ENCODE measurements at regions not wholly inside any gene's neighbourhood (a gene's known extent, or its start where the extent isn't known, plus 50 kb on each side); places are given as distances from the start of the nearest gene placed in this dataset.

DNA sequence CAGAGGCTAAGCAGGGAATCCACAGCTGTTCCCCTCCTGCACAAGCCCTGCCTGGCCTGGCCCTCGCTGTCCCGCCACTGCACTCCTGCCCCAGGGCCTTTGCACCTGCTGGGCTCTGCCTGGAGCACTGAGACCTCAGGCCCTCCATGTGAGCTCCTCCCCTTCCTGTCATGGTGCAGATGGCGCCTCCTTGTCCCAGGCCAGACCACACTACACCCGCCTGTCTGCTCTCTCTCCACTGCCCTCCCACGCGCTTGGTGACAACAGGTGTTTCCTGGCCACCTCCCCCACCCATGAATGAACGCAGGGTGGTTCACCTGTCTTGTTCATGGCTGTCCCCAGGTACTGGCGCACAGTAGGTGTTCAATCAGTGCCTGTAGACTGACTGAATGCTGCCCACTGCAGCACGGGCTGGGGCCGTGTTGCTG is 82.9 kb downstream of the NCOR2 start:
- Histone ChIP-seq H3K36me3 (ENCODE audit: control insufficient read depth, insufficient read depth, low read length) (peaks cover 7% of the 10 kb centered on the region), H3K4me3 (ENCODE audit: low read depth, low read length) (no peak overlapping the region), H3K27ac (ENCODE audit: insufficient read depth, low read length, poor library complexity, severe bottlenecking) (no peak overlapping the region), H3K9me3 (ENCODE audit: control insufficient read depth in 2 of 2, low read length in 2 of 2) (no peaks in the 10 kb centered on the region), H3K27me3 (ENCODE audit: control insufficient read depth, insufficient read depth, low read length) (no peaks in the 10 kb centered on the region), H3K4me1 (ENCODE audit: control insufficient read depth, insufficient read depth, low read length, poor library complexity, severe bottlenecking) (peaks cover 13% of the 10 kb centered on the region)
- H3K9me3 Mint-ChIP-seq, result no peaks in the 10 kb centered on the region
- no peak overlapping the region for H3K4me3 Mint-ChIP-seq
- H3K4me1 Mint-ChIP-seq, result peaks cover 7 to 19% (median 16%) of the 10 kb centered on the region in 4 donors
- H3K27ac Mint-ChIP-seq, result peak overlapping the region in 1 of 3 donors; percentile 11
- ATAC-seq (ENCODE audit: low read depth in 2 of 2), result no peak
- DNase-seq, result peak in 1 of 3 donors; percentile 35
- no peaks in the 10 kb centered on the region for H3K27me3 Mint-ChIP-seq
- H3K36me3 Mint-ChIP-seq, result peaks cover 17% of the 10 kb centered on the region

DNA sequence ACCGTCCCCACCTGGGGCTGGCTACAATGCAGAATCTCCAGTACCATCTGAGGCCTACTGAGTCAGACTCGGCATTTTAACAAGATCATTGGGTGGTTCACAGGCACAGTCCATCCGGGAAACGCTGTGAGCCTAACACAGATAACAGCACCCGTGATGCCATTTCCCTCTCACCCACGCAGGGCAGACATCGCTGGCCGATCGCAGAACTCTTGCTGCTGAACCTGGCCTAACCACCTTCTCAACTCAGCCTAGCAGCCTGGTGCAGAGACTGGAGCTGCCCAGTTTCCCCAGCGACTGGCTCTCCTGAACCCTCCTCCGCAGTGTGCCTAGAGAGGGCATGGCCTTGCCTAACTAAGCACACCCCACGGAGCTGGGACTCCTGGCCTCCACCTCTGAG is 83.3 kb downstream of the NCOR2 start:
- no peaks in the 10 kb centered on the region for H3K27me3 Mint-ChIP-seq
- H3K9me3 ChIP-seq (ENCODE audit: control insufficient read depth in 2 of 2, low read length in 2 of 2), result no peaks in the 10 kb centered on the region
- no peak overlapping the region for H3K27ac Mint-ChIP-seq
- no peak overlapping the region for H3K4me3 Mint-ChIP-seq
- H3K27me3 ChIP-seq (ENCODE audit: control insufficient read depth, insufficient read depth, low read length), result no peaks in the 10 kb centered on the region
- DNase-seq, result no peak
- H3K4me3 ChIP-seq (ENCODE audit: low read depth, low read length), result no peak overlapping the region
- H3K9me3 Mint-ChIP-seq, result no peaks in the 10 kb centered on the region
- H3K4me1 Mint-ChIP-seq, result peaks cover 11 to 24% (median 16%) of the 10 kb centered on the region in 4 donors
- no peak for ATAC-seq (ENCODE audit: low read depth in 2 of 2)
- H3K36me3 ChIP-seq (ENCODE audit: control insufficient read depth, insufficient read depth, low read length), result peaks cover 7% of the 10 kb centered on the region
- no peak overlapping the region for H3K27ac ChIP-seq (ENCODE audit: insufficient read depth, low read length, poor library complexity, severe bottlenecking)
- H3K4me1 ChIP-seq (ENCODE audit: control insufficient read depth, insufficient read depth, low read length, poor library complexity, severe bottlenecking), result peaks cover 13% of the 10 kb centered on the region
- peaks cover 22% of the 10 kb centered on the region for H3K36me3 Mint-ChIP-seq

DNA sequence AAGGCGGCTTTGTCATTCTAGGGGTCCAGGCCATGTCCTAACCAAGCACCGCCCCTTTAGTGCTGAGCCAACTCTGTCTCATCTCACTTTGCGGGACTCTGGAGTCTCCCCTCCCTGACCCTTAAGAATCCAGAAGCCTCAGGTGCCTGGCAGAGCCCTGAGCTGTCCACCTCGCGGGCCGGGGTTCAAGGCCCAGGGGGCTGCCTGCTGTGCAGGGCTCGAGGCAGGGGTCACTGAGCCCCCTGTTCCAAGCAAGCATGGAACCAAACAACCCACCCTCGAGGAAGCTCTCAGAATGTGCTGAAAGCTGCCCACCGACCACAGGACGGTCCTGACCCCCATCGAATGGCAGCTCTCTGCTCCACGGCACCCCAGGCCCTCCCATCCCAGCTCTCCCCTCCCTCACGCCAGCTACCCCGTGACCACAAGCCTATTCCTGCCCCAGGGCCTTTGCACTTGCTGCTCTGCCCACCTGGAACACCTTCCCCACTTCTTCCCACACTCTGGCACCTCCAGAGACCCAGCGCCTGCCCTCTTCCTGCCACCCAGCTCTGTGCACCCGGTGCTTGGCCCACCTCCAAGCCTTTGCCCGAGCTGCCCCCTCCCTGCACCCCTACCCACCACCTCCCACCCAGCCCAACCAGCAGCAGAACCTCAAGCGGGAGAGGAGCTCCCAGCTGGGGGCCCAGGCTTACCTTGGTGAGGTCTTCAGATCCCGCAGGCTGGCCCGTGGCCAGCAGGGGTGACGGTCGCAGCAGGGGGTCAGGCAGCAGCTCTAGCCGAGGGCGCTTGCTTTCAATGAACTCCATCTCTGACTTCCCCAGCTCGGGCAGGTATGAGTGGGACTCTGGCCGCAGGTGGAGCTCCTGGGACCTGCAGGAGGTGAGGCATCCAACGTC is 84.3 kb downstream of the NCOR2 start:
- Histone ChIP-seq H3K9me3 (ENCODE audit: control insufficient read depth in 2 of 2, low read length in 2 of 2) (no peaks in the 10 kb centered on the region), H3K4me1 (ENCODE audit: control insufficient read depth, insufficient read depth, low read length, poor library complexity, severe bottlenecking) (peaks cover 13% of the 10 kb centered on the region), H3K4me3 (ENCODE audit: low read depth, low read length) (no peak overlapping the region), H3K27me3 (ENCODE audit: control insufficient read depth, insufficient read depth, low read length) (no peaks in the 10 kb centered on the region), H3K27ac (ENCODE audit: insufficient read depth, low read length, poor library complexity, severe bottlenecking) (no peak overlapping the region), H3K36me3 (ENCODE audit: control insufficient read depth, insufficient read depth, low read length) (peaks cover 7% of the 10 kb centered on the region)
- H3K36me3 Mint-ChIP-seq, result peaks cover 29% of the 10 kb centered on the region
- peaks cover 12 to 31% (median 15%) of the 10 kb centered on the region in 4 donors for H3K4me1 Mint-ChIP-seq
- DNase-seq (no peak), ATAC-seq (ENCODE audit: low read depth in 2 of 2) (no peak)
- no peaks in the 10 kb centered on the region for H3K27me3 Mint-ChIP-seq
- peak overlapping the region in 1 of 3 donors; percentile 5 for H3K27ac Mint-ChIP-seq
- H3K4me3 Mint-ChIP-seq, result no peak overlapping the region
- H3K9me3 Mint-ChIP-seq, result no peaks in the 10 kb centered on the region

DNA sequence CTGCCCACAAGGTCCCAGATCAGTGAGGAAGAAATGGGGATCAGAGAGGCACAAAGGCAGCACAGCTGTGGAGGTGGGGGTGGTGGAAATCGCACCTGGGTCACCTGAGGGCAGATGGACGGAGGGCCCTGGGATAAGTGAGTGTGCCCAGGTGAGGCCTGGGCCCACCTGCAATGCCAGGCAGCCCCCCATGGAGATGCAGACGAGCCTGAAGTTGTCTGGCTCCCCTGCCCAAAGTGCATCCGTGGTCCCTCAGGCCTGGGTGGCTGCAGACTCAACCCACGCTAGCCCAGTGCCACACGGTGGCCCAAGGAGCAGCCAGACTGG is 84.9 kb downstream of the NCOR2 start:
- Mint-ChIP-seq H3K9me3 (no peaks in the 10 kb centered on the region), H3K36me3 (peaks cover 32% of the 10 kb centered on the region), H3K4me1 (peaks cover 6 to 31% (median 12%) of the 10 kb centered on the region in 4 donors), H3K27me3 (no peaks in the 10 kb centered on the region), H3K27ac (peak overlapping the region in 1 of 3 donors; percentile 67), H3K4me3 (no peak overlapping the region)
- Histone ChIP-seq H3K27me3 (ENCODE audit: control insufficient read depth, insufficient read depth, low read length) (no peaks in the 10 kb centered on the region), H3K9me3 (ENCODE audit: control insufficient read depth in 2 of 2, low read length in 2 of 2) (no peaks in the 10 kb centered on the region), H3K4me1 (ENCODE audit: control insufficient read depth, insufficient read depth, low read length, poor library complexity, severe bottlenecking) (peaks cover 13% of the 10 kb centered on the region), H3K27ac (ENCODE audit: insufficient read depth, low read length, poor library complexity, severe bottlenecking) (no peak overlapping the region), H3K4me3 (ENCODE audit: low read depth, low read length) (no peak overlapping the region), H3K36me3 (ENCODE audit: control insufficient read depth, insufficient read depth, low read length) (peaks cover 10% of the 10 kb centered on the region)
- DNase-seq (no peak), ATAC-seq (ENCODE audit: low read depth in 2 of 2) (no peak)

DNA sequence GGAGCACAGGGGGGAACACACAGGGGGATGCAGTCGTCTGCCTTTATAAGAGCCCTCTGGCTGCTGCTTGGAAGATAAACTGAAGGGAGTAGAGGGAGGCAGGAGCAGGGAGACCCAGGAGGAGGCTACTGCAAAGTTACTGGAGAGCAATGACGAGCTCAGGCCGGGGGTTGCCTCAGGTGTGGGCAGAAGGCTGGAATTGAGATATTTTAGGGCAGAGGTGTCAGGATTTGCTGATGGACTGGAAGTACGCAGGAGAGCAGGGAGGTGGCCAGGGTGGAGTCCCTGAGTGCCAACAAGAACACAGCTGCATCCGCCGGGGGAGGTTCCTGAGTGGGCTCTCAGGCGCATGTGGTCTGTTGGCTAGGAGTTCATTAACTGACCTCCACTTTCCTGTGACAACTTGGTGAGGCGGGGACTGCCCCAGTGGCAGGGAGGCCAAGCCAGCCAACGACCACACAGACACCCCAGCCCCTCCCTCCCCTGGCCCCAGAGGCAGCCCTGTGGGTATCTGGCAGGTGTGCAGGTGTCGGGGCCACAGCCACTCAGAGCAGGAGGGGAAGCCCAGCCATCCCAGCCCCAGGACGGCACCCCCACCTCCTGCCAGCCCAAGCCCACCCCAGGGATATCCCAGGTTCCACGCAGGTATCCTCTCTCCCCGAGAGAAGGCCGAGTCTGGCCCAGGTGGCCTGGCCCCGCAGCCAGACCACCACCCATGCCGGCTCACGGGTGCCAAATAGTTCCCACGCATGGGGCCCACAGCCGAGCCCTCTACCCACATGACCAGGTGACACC is 85.4 kb downstream of the NCOR2 start:
- peak overlapping the region in 2 of 3 donors; percentile 67 to 71 for H3K27ac Mint-ChIP-seq
- Histone ChIP-seq H3K4me3 (ENCODE audit: low read depth, low read length) (no peak overlapping the region), H3K4me1 (ENCODE audit: control insufficient read depth, insufficient read depth, low read length, poor library complexity, severe bottlenecking) (peaks cover 13% of the 10 kb centered on the region), H3K9me3 (ENCODE audit: control insufficient read depth in 2 of 2, low read length in 2 of 2) (no peaks in the 10 kb centered on the region), H3K36me3 (ENCODE audit: control insufficient read depth, insufficient read depth, low read length) (peaks cover 10% of the 10 kb centered on the region), H3K27ac (ENCODE audit: insufficient read depth, low read length, poor library complexity, severe bottlenecking) (no peak overlapping the region), H3K27me3 (ENCODE audit: control insufficient read depth, insufficient read depth, low read length) (no peaks in the 10 kb centered on the region)
- H3K36me3 Mint-ChIP-seq, result peaks cover 34% of the 10 kb centered on the region
- H3K4me3 Mint-ChIP-seq, result no peak overlapping the region
- ATAC-seq (ENCODE audit: low read depth in 2 of 2) (no peak), DNase-seq (no peak)
- peaks cover 4 to 31% (median 9%) of the 10 kb centered on the region in 4 donors for H3K4me1 Mint-ChIP-seq
- no peaks in the 10 kb centered on the region for H3K27me3 Mint-ChIP-seq
- H3K9me3 Mint-ChIP-seq, result no peaks in the 10 kb centered on the region

DNA sequence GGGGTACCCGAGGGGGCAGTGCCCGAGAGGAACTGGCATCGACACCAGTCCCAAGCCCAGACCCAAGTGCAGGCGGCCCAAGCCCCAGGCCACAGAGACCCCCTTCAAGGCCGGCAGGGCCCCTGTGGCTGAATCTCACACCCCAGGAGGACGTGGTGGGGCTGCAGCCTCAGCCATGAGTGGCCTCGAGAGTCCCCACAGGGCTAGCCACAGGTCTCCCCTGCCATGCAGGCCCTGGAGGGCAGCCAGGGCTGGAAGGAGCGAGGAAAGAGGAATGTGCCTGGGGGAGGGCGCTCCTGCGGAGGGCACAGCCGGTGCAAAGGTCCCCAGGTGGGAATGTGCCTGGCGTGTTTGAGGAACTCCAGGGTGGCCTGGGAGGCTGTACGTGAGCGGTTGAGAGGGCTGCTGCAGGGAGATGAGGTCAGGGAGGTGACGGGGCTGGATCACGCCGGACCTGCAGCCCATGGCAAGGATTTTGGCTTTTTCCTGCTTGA is 86.1 kb downstream of the NCOR2 start:
- Histone ChIP-seq H3K9me3 (ENCODE audit: control insufficient read depth in 2 of 2, low read length in 2 of 2) (no peaks in the 10 kb centered on the region), H3K27me3 (ENCODE audit: control insufficient read depth, insufficient read depth, low read length) (no peaks in the 10 kb centered on the region), H3K27ac (ENCODE audit: insufficient read depth, low read length, poor library complexity, severe bottlenecking) (no peak overlapping the region), H3K4me3 (ENCODE audit: low read depth, low read length) (no peak overlapping the region), H3K36me3 (ENCODE audit: control insufficient read depth, insufficient read depth, low read length) (peaks cover 13% of the 10 kb centered on the region), H3K4me1 (ENCODE audit: control insufficient read depth, insufficient read depth, low read length, poor library complexity, severe bottlenecking) (peaks cover 13% of the 10 kb centered on the region)
- peaks cover 39% of the 10 kb centered on the region for H3K36me3 Mint-ChIP-seq
- no peak for ATAC-seq (ENCODE audit: low read depth in 2 of 2)
- no peaks in the 10 kb centered on the region for H3K9me3 Mint-ChIP-seq
- no peak overlapping the region for H3K4me3 Mint-ChIP-seq
- H3K27me3 Mint-ChIP-seq, result no peaks in the 10 kb centered on the region
- DNase-seq, result no peak
- H3K27ac Mint-ChIP-seq, result peak overlapping the region in 2 of 3 donors; percentile 65 to 71
- H3K4me1 Mint-ChIP-seq, result peaks cover 4 to 32% (median 9%) of the 10 kb centered on the region in 4 donors

DNA sequence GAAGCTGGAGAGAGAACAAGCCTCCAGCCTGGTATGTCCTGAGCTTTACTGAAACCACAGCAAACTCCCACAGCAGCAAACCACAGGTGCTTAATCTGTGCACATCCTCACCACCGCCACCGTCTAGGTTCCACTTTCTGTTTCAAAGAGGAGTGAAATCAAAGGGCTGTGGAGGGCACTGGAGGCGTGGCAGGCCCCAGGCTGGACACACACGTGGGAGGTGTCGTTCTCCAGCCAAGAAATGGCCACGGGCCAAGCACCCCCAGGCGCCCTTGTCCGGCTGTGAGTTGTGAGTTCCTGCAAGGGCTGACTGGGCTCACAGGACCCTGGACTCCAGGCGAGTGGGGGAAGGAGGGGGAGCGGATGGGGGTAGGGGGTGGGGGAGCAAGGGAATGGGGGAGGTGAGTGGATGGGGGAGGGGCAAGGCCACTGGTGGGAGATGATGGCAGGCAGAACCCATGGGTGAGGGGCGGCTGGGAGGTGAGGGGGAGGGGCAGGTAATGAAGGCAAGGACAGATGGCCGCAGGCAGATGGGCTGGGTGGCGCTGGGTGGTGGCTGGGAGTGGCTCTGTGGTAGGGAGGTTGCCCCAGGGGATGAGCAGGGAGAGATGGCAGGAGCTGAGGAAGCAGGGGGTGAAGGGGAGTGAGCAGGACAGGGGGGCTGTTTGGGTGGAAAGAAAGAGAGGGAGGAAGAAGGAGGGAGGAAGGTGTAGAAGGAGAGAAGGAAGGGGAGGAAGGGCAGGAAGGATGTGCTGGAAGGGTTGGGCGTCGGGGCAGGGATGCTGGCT is 86.7 kb downstream of the NCOR2 start:
- H3K27ac Mint-ChIP-seq, result peak overlapping the region in 1 of 3 donors; percentile 55
- peak in 1 of 2 donors; percentile 45 for ATAC-seq (ENCODE audit: low read depth in 2 of 2)
- peak overlapping the region in 1 of 4 donors; percentile 30 for H3K4me3 Mint-ChIP-seq
- Histone ChIP-seq H3K27me3 (ENCODE audit: control insufficient read depth, insufficient read depth, low read length) (no peaks in the 10 kb centered on the region), H3K9me3 (ENCODE audit: control insufficient read depth in 2 of 2, low read length in 2 of 2) (no peaks in the 10 kb centered on the region), H3K4me3 (ENCODE audit: low read depth, low read length) (no peak overlapping the region), H3K27ac (ENCODE audit: insufficient read depth, low read length, poor library complexity, severe bottlenecking) (no peak overlapping the region), H3K4me1 (ENCODE audit: control insufficient read depth, insufficient read depth, low read length, poor library complexity, severe bottlenecking) (peaks cover 13% of the 10 kb centered on the region), H3K36me3 (ENCODE audit: control insufficient read depth, insufficient read depth, low read length) (peaks cover 14% of the 10 kb centered on the region)
- DNase-seq, result peak in 1 of 3 donors; percentile 74
- H3K9me3 Mint-ChIP-seq, result no peaks in the 10 kb centered on the region
- peaks cover 42% of the 10 kb centered on the region for H3K36me3 Mint-ChIP-seq
- peaks cover 4 to 33% (median 9%) of the 10 kb centered on the region in 4 donors for H3K4me1 Mint-ChIP-seq
- H3K27me3 Mint-ChIP-seq, result no peaks in the 10 kb centered on the region
